NCI-H1436 (cell line): ENCODE measurements at regions not wholly inside any gene's neighbourhood (a gene's known extent, or its start where the extent isn't known, plus 50 kb on each side); places are given as distances from the start of the nearest gene placed in this dataset.
"Not testable (repeated sequence)": the region's sequence is repeated elsewhere in the genome, so short reads cannot be mapped to it uniquely, and the experiment has no call there.

Source experiments
- DNase-seq: peaks from one replicate; lab custom pipeline; 2025; lab: John Stamatoyannopoulos, UW

- no peak for DNase-seq
Measured at GRCh38 chr6:8659404-8660189, 224.3 kb upstream of the SLC35B3 start.

GRCh38 chr6:8658416-8658815 lies 223.1 kb upstream of the SLC35B3 start:
- DNase-seq: no peak

- no peak for DNase-seq
Measured at GRCh38 chr6:8657522-8657921, 222.2 kb upstream of the SLC35B3 start.

- no peak for DNase-seq
Measured at GRCh38 chr6:8655670-8656454, 220.5 kb upstream of the SLC35B3 start.

- no peak for DNase-seq
Measured at GRCh38 chr6:8652710-8653109, 217.4 kb upstream of the SLC35B3 start.

GRCh38 chr6:8651998-8652397 lies 216.7 kb upstream of the SLC35B3 start:
- DNase-seq: no peak

GRCh38 chr6:8645212-8645611 lies 209.9 kb upstream of the SLC35B3 start:
- DNase-seq: no peak

- no peak for DNase-seq
Measured at GRCh38 chr6:8644306-8644705, 209.0 kb upstream of the SLC35B3 start.

- DNase-seq: no peak
Measured at GRCh38 chr6:8642854-8643253, 207.5 kb upstream of the SLC35B3 start.

GRCh38 chr6:8642131-8642530 lies 206.8 kb upstream of the SLC35B3 start:
- no peak for DNase-seq

GRCh38 chr6:8639928-8640649 lies 204.7 kb upstream of the SLC35B3 start:
- DNase-seq: no peak

GRCh38 chr6:8637896-8638597 lies 202.7 kb upstream of the SLC35B3 start:
- DNase-seq: no peak

- no peak for DNase-seq
Measured at GRCh38 chr6:8633762-8634161, 198.4 kb upstream of the SLC35B3 start.

GRCh38 chr6:8628736-8629135 lies 193.4 kb upstream of the SLC35B3 start:
- DNase-seq: no peak

- no peak for DNase-seq
Measured at GRCh38 chr6:8628063-8628462, 192.7 kb upstream of the SLC35B3 start.

- DNase-seq: no peak
Measured at GRCh38 chr6:8627085-8627861, 191.9 kb upstream of the SLC35B3 start.

- DNase-seq: no peak
Measured at GRCh38 chr6:8624665-8625064, 189.3 kb upstream of the SLC35B3 start.

- DNase-seq: no peak
Measured at GRCh38 chr6:8623441-8623840, 188.1 kb upstream of the SLC35B3 start.

- no peak for DNase-seq
Measured at GRCh38 chr6:8619853-8620252, 184.5 kb upstream of the SLC35B3 start.

- DNase-seq: not testable (repeated sequence)
Measured at GRCh38 chr6:8619408-8619807, 184.1 kb upstream of the SLC35B3 start.

GRCh38 chr6:8608737-8609136 lies 173.4 kb upstream of the SLC35B3 start:
- no peak for DNase-seq
